ENCODE measurements at regions not wholly inside any gene's neighbourhood (a gene's known extent, or its start where the extent isn't known, plus 50 kb on each side); places are given as distances from the start of the nearest gene placed in this dataset.

GRCh38 chr13:34638897-34639296, 303.2 kb upstream of the NBEA start:
- no peak for TF ChIP-seq CTCF (IDR thresholded peaks at IDR 0.05)
- no peak for TF ChIP-seq POLR2AphosphoS5 (IDR thresholded peaks at IDR 0.05)
- no peak for TF ChIP-seq POLR2A (IDR thresholded peaks at IDR 0.05)

Data from gastroesophageal sphincter (tissue), 3 donors.